ENCODE measurements at regions not wholly inside any gene's neighbourhood (a gene's known extent, or its start where the extent isn't known, plus 50 kb on each side); places are given as distances from the start of the nearest gene placed in this dataset.

- ATAC-seq (no peak), DNase-seq (ENCODE audit: low read depth, low spot score) (no peak)
- Histone ChIP-seq H3K27ac (ENCODE audit: low read length) (no peak overlapping the region), H3K36me3 (ENCODE audit: control insufficient read depth, insufficient read depth, low read length) (no peaks in the 10 kb centered on the region), H3K4me1 (ENCODE audit: control insufficient read depth, insufficient read depth, low read length) (no peaks in the 10 kb centered on the region), H3K27me3 (ENCODE audit: control insufficient read depth, insufficient read depth, low read length) (no peaks in the 10 kb centered on the region), H3K9me3 (ENCODE audit: control insufficient read depth, insufficient read depth, low read depth, low read length) (no peaks in the 10 kb centered on the region), H3K4me3 (ENCODE audit: low read depth in 2 of 2, low read length in 2 of 2) (no peak overlapping the region)
- in situ Hi-C loops (cut with HindIII; ENCODE audit: low pct_unique_long_range_greater_than_20kb, low sequenced_read_pairs) (no loop called here), intact Hi-C loops (cut with micrococcal nuclease; ENCODE audit: unreplicated experiment) (no loop called here)
- CTCF ChIA-PET, result no interaction called here
- POLR2A ChIA-PET, result no interaction called here
- no TSS peak for BruUV-seq (replicated peaks)
- TF ChIP-seq TCF7L2 (IDR thresholded peaks at IDR 0.05; ENCODE audit: low read depth, low read length), result no peak
- no peak for TF ChIP-seq POLR2AphosphoS5 (IDR thresholded peaks at IDR 0.05; ENCODE audit: low read depth, low read length)
- TF ChIP-seq SIN3A (IDR thresholded peaks at IDR 0.05; ENCODE audit: borderline replicate concordance, insufficient read depth, low read depth, low read length), result no peak
- no peak for TF ChIP-seq REST (IDR thresholded peaks at IDR 0.05; ENCODE audit: insufficient read depth in 1 of 2, low read depth in 2 of 2, low read length in 1 of 2)
- no peak for TF ChIP-seq CTCF (IDR thresholded peaks at IDR 0.05)
These were observed 61.5 kb upstream of the API5 start for GRCh38 chr11:43250309-43250708.

DNA sequence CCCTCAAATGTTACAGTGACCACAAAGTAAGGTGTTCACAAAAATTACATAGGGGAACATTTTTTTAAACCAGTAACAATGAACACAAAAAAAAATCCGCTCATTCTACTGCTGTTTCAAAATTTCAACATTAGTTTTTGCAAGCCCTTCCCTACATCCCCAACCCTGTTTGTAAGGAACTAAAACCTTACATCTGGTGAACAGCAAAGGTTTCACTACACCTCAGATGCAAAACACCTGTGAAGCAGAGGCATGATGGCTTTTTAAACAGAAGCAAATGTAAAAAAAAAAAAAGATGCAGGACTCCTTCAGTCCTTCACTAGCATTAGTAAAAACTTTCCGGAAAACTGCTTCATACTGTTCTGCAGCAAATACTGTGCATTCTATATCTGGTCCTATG lies 50.0 kb upstream of the API5 start:
- no peak for DNase-seq (ENCODE audit: low read depth, low spot score)
- no peak for ATAC-seq
- TF ChIP-seq TCF7L2 (IDR thresholded peaks at IDR 0.05; ENCODE audit: low read depth, low read length) (no peak), CTCF (IDR thresholded peaks at IDR 0.05) (no peak), REST (IDR thresholded peaks at IDR 0.05; ENCODE audit: insufficient read depth in 1 of 2, low read depth in 2 of 2, low read length in 1 of 2) (no peak), POLR2AphosphoS5 (IDR thresholded peaks at IDR 0.05; ENCODE audit: low read depth, low read length) (no peak), SIN3A (IDR thresholded peaks at IDR 0.05; ENCODE audit: borderline replicate concordance, insufficient read depth, low read depth, low read length) (no peak)
- ChIA-PET POLR2A (no interaction called here), CTCF (no interaction called here)
- Histone ChIP-seq H3K4me3 (ENCODE audit: low read depth in 2 of 2, low read length in 2 of 2) (no peak overlapping the region), H3K27me3 (ENCODE audit: control insufficient read depth, insufficient read depth, low read length) (no peaks in the 10 kb centered on the region), H3K27ac (ENCODE audit: low read length) (no peak overlapping the region), H3K4me1 (ENCODE audit: control insufficient read depth, insufficient read depth, low read length) (no peaks in the 10 kb centered on the region), H3K36me3 (ENCODE audit: control insufficient read depth, insufficient read depth, low read length) (no peaks in the 10 kb centered on the region), H3K9me3 (ENCODE audit: control insufficient read depth, insufficient read depth, low read depth, low read length) (no peaks in the 10 kb centered on the region)
- intact Hi-C loops (cut with micrococcal nuclease; ENCODE audit: unreplicated experiment), result no loop called here
- BruUV-seq (replicated peaks), result no TSS peak
- in situ Hi-C loops (cut with HindIII; ENCODE audit: low pct_unique_long_range_greater_than_20kb, low sequenced_read_pairs), result no loop called here

Measured in Panc1 (cell line).